ENCODE measurements at regions not wholly inside any gene's neighbourhood (a gene's known extent, or its start where the extent isn't known, plus 50 kb on each side); places are given as distances from the start of the nearest gene placed in this dataset.
A peak's percentile ranks its signal among the peaks of the same experiment; 100 is the strongest.
"Not testable (repeated sequence)": the region's sequence is repeated elsewhere in the genome, so short reads cannot be mapped to it uniquely, and the experiment has no call there.

- H3K23ac ChIP-seq (ENCODE audit: low read depth, low read length, poor library complexity); H3K4me1 ChIP-seq (ENCODE audit: control insufficient read depth in 2 of 2, insufficient read depth in 1 of 2, low read depth in 1 of 2, low read length in 2 of 2); H2BK15ac ChIP-seq (ENCODE audit: low read length); DNase-seq (ENCODE audit: low spot score); H3K27ac ChIP-seq (replicated peaks; ENCODE audit: low read length); H3K27me3 ChIP-seq (ENCODE audit: control insufficient read depth in 3 of 3, insufficient read depth in 3 of 3, low read depth in 1 of 3, low read length in 3 of 3); H2BK120ac ChIP-seq (ENCODE audit: low read depth, low read length); H4K91ac ChIP-seq (ENCODE audit: low read depth, low read length, poor library complexity); H3K4me2 ChIP-seq (ENCODE audit: insufficient read depth, low read length, poor library complexity, severe bottlenecking); H3K9me3 ChIP-seq (replicated peaks in 1 of 2; ENCODE audit: control insufficient read depth in 2 of 2, insufficient read depth in 1 of 2, low read depth in 1 of 2, low read length in 2 of 2); H3K4me3 ChIP-seq (ENCODE audit: low read length in 2 of 2); H2BK12ac ChIP-seq (ENCODE audit: low read length); H3K14ac ChIP-seq (ENCODE audit: low read length); H2AK5ac ChIP-seq (ENCODE audit: low read depth, low read length); H3K79me1 ChIP-seq (ENCODE audit: low read depth, low read length); H3K4ac ChIP-seq (ENCODE audit: low read length); H3K18ac ChIP-seq (ENCODE audit: low read length); H3K9ac ChIP-seq (ENCODE audit: low read depth, low read length, poor library complexity); H4K8ac ChIP-seq (ENCODE audit: low read depth, low read length); H2BK5ac ChIP-seq (ENCODE audit: low read length); H2AFZ ChIP-seq (ENCODE audit: low read length); H3K36me3 ChIP-seq (replicated peaks in 1 of 2; ENCODE audit: control insufficient read depth in 2 of 2, insufficient read depth in 2 of 2, low read length in 2 of 2): not testable (repeated sequence)
- no CpG with 5 or more reads among the region's 3 CpGs for WGBS, 2 donors (ENCODE audit: extremely low coverage in 2 of 2, insufficient read length in 2 of 2, insufficient replicate concordance in 1 of 2)
Observed at GRCh38 chr11:50146308-50146707, 113.6 kb downstream of the OR4C45 start.

DNA sequence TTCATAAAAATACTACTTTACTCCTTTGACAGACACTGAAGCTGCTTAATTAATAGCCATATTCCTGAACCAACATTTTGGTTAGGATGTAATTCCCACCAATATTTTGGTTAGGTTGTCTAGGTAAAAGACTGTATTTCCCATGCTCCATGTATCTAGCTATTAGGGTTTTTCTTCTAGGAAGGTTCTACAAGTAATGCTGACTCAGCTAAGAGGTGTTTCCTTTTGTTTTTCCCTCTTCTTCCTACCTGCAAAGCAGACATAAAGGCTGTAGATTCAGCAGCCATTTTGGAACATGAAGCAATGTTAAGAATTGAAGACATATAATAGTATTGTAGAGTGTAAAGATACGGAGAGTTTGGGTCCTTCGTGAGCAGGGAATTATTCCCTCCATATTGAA is 115.3 kb downstream of the OR4C45 start:
- H3K27me3 ChIP-seq (ENCODE audit: control insufficient read depth in 3 of 3, insufficient read depth in 3 of 3, low read depth in 1 of 3, low read length in 3 of 3); H3K18ac ChIP-seq (ENCODE audit: low read length); H2BK5ac ChIP-seq (ENCODE audit: low read length); DNase-seq (ENCODE audit: low spot score); H3K14ac ChIP-seq (ENCODE audit: low read length); H2AK5ac ChIP-seq (ENCODE audit: low read depth, low read length); H3K4ac ChIP-seq (ENCODE audit: low read length); H3K4me1 ChIP-seq (ENCODE audit: control insufficient read depth in 2 of 2, insufficient read depth in 1 of 2, low read depth in 1 of 2, low read length in 2 of 2); H3K27ac ChIP-seq (replicated peaks; ENCODE audit: low read length); H4K91ac ChIP-seq (ENCODE audit: low read depth, low read length, poor library complexity); H3K9ac ChIP-seq (ENCODE audit: low read depth, low read length, poor library complexity); H3K23ac ChIP-seq (ENCODE audit: low read depth, low read length, poor library complexity); H2BK120ac ChIP-seq (ENCODE audit: low read depth, low read length); H3K9me3 ChIP-seq (replicated peaks in 1 of 2; ENCODE audit: control insufficient read depth in 2 of 2, insufficient read depth in 1 of 2, low read depth in 1 of 2, low read length in 2 of 2); H3K79me1 ChIP-seq (ENCODE audit: low read depth, low read length); H2BK15ac ChIP-seq (ENCODE audit: low read length); H3K36me3 ChIP-seq (replicated peaks in 1 of 2; ENCODE audit: control insufficient read depth in 2 of 2, insufficient read depth in 2 of 2, low read length in 2 of 2); H4K8ac ChIP-seq (ENCODE audit: low read depth, low read length); H2BK12ac ChIP-seq (ENCODE audit: low read length); H3K4me2 ChIP-seq (ENCODE audit: insufficient read depth, low read length, poor library complexity, severe bottlenecking); H3K4me3 ChIP-seq (ENCODE audit: low read length in 2 of 2); H2AFZ ChIP-seq (ENCODE audit: low read length): not testable (repeated sequence)
- WGBS, 2 donors (ENCODE audit: extremely low coverage in 2 of 2, insufficient read length in 2 of 2, insufficient replicate concordance in 1 of 2) = no CpG with 5 or more reads among the region's 2 CpGs

DNA sequence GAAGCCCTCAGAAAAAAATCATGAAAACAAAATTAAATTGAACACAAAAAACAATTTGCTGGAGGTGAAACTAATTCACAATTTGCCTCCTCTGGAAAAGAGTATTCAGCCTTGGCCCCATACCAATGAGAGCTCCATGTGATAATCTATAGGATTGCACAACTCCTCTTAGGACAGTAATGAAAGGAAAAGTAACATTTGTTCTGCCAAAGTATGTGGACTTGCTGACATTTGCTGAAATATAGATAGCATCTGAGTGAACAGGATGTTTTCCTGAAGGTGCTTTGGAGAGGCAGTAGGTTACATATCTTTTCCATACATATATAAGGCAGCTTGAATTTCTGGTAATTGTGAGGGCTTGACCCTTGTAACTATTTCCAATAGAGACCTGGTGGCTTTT is 122.8 kb downstream of the OR4C45 start:
- Histone ChIP-seq H2BK120ac (ENCODE audit: low read depth, low read length) (no peak overlapping the region), H3K4me2 (ENCODE audit: insufficient read depth, low read length, poor library complexity, severe bottlenecking) (no peak overlapping the region), H2BK12ac (ENCODE audit: low read length) (no peak overlapping the region), H3K27ac (replicated peaks; ENCODE audit: low read length) (no peak overlapping the region), H3K18ac (ENCODE audit: low read length) (no peak overlapping the region), H3K9me3 (replicated peaks in 1 of 2; ENCODE audit: control insufficient read depth in 2 of 2, insufficient read depth in 1 of 2, low read depth in 1 of 2, low read length in 2 of 2) (peaks cover 0 to 4% of the 10 kb centered on the region in 2 donors), H3K9ac (ENCODE audit: low read depth, low read length, poor library complexity) (no peak overlapping the region), H2BK15ac (ENCODE audit: low read length) (no peak overlapping the region), H2BK5ac (ENCODE audit: low read length) (no peak overlapping the region), H3K4me3 (ENCODE audit: low read length in 2 of 2) (no peak overlapping the region), H2AK5ac (ENCODE audit: low read depth, low read length) (no peak overlapping the region), H4K91ac (ENCODE audit: low read depth, low read length, poor library complexity) (no peak overlapping the region), H3K14ac (ENCODE audit: low read length) (no peak overlapping the region), H3K79me1 (ENCODE audit: low read depth, low read length) (no peaks in the 10 kb centered on the region), H3K23ac (ENCODE audit: low read depth, low read length, poor library complexity) (no peak overlapping the region), H2AFZ (ENCODE audit: low read length) (no peak overlapping the region), H4K8ac (ENCODE audit: low read depth, low read length) (no peak overlapping the region), H3K4ac (ENCODE audit: low read length) (no peak overlapping the region), H3K27me3 (ENCODE audit: control insufficient read depth in 3 of 3, insufficient read depth in 3 of 3, low read depth in 1 of 3, low read length in 3 of 3) (no peaks in the 10 kb centered on the region), H3K36me3 (replicated peaks in 1 of 2; ENCODE audit: control insufficient read depth in 2 of 2, insufficient read depth in 2 of 2, low read length in 2 of 2) (no peaks in the 10 kb centered on the region), H3K4me1 (ENCODE audit: control insufficient read depth in 2 of 2, insufficient read depth in 1 of 2, low read depth in 1 of 2, low read length in 2 of 2) (no peaks in the 10 kb centered on the region)
- DNase-seq (ENCODE audit: low spot score) = no peak

DNA sequence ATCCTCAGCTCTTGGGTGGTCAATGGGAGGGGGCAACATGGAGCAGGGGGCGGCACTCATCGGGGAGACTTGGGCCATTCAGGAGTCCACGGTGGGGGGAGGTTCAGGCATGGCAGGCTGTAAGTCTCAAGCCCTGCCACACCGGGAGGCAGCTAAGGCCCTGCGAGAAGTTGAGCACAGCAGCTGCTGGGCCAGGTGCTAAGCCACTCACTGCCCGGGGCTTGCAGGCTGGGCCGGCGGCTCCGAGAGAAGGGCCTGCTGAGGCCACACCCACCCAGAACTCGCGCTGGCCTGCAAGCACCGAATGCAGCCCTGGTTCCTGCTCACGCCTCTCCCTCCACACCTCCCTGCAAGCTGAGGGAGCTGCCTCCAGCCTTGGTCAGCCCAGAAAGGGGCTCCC is 131.4 kb downstream of the OR4C45 start:
- H3K4me3 ChIP-seq (ENCODE audit: low read length in 2 of 2) = peak overlapping the region in 1 of 2 donors; percentile 60
- H3K9ac ChIP-seq (ENCODE audit: low read depth, low read length, poor library complexity) = no peak overlapping the region
- no peak overlapping the region for H2AFZ ChIP-seq (ENCODE audit: low read length)
- H3K23ac ChIP-seq (ENCODE audit: low read depth, low read length, poor library complexity) = no peak overlapping the region
- H3K18ac ChIP-seq (ENCODE audit: low read length) = no peak overlapping the region
- no peaks in the 10 kb centered on the region for H3K79me1 ChIP-seq (ENCODE audit: low read depth, low read length)
- H4K91ac ChIP-seq (ENCODE audit: low read depth, low read length, poor library complexity) = no peak overlapping the region
- no peak overlapping the region for H2BK5ac ChIP-seq (ENCODE audit: low read length)
- H3K4me2 ChIP-seq (ENCODE audit: insufficient read depth, low read length, poor library complexity, severe bottlenecking) = no peak overlapping the region
- H3K9me3 ChIP-seq (replicated peaks in 1 of 2; ENCODE audit: control insufficient read depth in 2 of 2, insufficient read depth in 1 of 2, low read depth in 1 of 2, low read length in 2 of 2) = peaks cover 0 to 16% of the 10 kb centered on the region in 2 donors
- H4K8ac ChIP-seq (ENCODE audit: low read depth, low read length) = no peak overlapping the region
- no peak overlapping the region for H3K4ac ChIP-seq (ENCODE audit: low read length)
- no peaks in the 10 kb centered on the region for H3K27me3 ChIP-seq (ENCODE audit: control insufficient read depth in 3 of 3, insufficient read depth in 3 of 3, low read depth in 1 of 3, low read length in 3 of 3)
- H3K27ac ChIP-seq (replicated peaks; ENCODE audit: low read length) = no peak overlapping the region
- no CpG with 5 or more reads among the region's 13 CpGs for WGBS, 2 donors (ENCODE audit: extremely low coverage in 2 of 2, insufficient read length in 2 of 2, insufficient replicate concordance in 1 of 2)
- H3K4me1 ChIP-seq (ENCODE audit: control insufficient read depth in 2 of 2, insufficient read depth in 1 of 2, low read depth in 1 of 2, low read length in 2 of 2) = no peaks in the 10 kb centered on the region
- H2AK5ac ChIP-seq (ENCODE audit: low read depth, low read length) = no peak overlapping the region
- no peaks in the 10 kb centered on the region for H3K36me3 ChIP-seq (replicated peaks in 1 of 2; ENCODE audit: control insufficient read depth in 2 of 2, insufficient read depth in 2 of 2, low read length in 2 of 2)
- H2BK120ac ChIP-seq (ENCODE audit: low read depth, low read length) = no peak overlapping the region
- H2BK12ac ChIP-seq (ENCODE audit: low read length) = no peak overlapping the region
- H2BK15ac ChIP-seq (ENCODE audit: low read length) = no peak overlapping the region
- no peak overlapping the region for H3K14ac ChIP-seq (ENCODE audit: low read length)
- DNase-seq (ENCODE audit: low spot score) = no peak

All from neuronal stem cell (in vitro differentiated cells).